ENCODE measurements at regions not wholly inside any gene's neighbourhood (a gene's known extent, or its start where the extent isn't known, plus 50 kb on each side); places are given as distances from the start of the nearest gene placed in this dataset.
A peak's percentile ranks its signal among the peaks of the same experiment; 100 is the strongest.
"Not testable (repeated sequence)": the region's sequence is repeated elsewhere in the genome, so short reads cannot be mapped to it uniquely, and the experiment has no call there.

DNA sequence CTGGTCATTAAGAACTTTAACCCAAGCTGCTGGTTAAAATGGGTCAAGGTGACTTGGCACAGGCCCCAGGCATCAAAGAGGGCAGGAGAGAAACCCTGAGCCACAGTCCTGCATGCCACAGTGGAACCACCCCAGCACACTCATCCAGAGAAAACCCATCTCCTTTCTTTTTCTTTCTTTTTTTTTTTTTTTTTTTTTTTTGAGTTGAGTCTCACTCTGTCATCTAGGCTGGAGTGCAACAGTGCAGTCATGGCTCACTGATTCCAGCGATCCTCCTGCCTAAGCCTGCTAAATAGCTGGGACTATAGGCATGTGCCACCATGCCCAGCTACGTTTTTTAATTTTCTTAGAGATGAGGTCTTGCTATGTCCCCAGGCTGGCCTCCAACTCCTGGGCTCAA is 109.2 kb upstream of the RAB4A start:
- Mint-ChIP-seq H3K4me1 (ENCODE audit: low read depth) (peaks cover 22% of the 10 kb centered on the region), H3K4me3 (no peak overlapping the region), H3K27me3 (peaks cover 3% of the 10 kb centered on the region), H3K27ac (no peak overlapping the region), H3K9me3 (no peaks in the 10 kb centered on the region), H3K36me3 (ENCODE audit: low read depth) (no peaks in the 10 kb centered on the region)

DNA sequence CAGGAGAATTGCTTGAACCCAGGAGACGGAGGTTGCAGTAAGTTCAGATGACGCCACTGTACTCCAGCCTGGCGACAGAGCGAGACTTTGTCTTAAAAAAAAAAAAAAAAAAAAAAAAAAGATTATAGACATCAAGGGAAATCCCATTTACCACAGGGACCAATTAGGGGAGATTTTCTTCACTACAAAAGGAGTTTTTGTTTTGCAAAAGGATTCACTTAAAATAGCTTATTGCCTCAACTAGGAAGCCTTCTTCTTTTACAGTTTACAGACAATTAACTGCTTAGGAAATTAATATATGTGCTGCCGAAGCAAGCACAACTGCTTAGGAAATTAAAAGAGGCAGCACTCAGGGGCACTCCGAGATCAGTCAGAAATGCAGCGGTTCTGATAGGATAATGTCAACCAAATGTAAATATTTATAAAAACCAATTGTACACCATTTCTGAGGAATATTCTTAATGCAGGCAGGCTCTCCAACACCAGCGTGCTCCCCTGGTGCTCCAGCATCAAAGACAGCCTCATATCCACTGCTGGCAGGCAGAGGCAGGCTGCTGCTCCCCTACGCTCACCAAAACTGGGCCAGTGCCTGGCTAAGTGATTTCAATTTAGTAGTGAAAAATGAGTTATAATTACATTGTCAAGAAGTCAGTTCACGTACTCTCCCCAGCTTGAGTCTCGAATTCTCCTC is 107.9 kb upstream of the RAB4A start:
- Mint-ChIP-seq H3K36me3 (ENCODE audit: low read depth) (no peaks in the 10 kb centered on the region), H3K4me1 (ENCODE audit: low read depth) (peaks cover 22% of the 10 kb centered on the region), H3K9me3 (no peaks in the 10 kb centered on the region), H3K4me3 (no peak overlapping the region), H3K27me3 (peaks cover 3% of the 10 kb centered on the region), H3K27ac (no peak overlapping the region)

DNA sequence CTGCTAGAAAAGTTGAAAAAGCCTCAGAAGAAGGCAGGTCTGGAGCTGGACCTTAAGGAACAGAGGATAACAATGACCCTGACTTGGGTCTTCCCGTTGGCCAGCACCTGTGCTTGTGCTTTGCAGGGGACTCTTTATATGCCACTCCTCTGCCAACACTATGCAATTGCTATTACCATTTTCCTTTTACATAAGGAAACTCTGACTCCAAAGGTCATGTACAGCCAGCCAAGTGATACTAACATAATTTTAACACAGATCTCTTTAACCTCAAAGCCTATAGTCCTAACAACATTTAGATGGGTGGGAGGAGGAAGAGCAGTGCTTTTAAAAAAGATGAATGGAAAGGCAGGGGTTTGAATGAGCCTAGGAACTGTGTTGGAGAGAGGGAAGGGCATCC is 106.6 kb upstream of the RAB4A start:
- H3K36me3 Mint-ChIP-seq (ENCODE audit: low read depth) = no peaks in the 10 kb centered on the region
- H3K27me3 Mint-ChIP-seq = peaks cover 3% of the 10 kb centered on the region
- H3K9me3 Mint-ChIP-seq = no peaks in the 10 kb centered on the region
- H3K4me1 Mint-ChIP-seq (ENCODE audit: low read depth) = peaks cover 22% of the 10 kb centered on the region
- H3K27ac Mint-ChIP-seq = peak overlapping the region; percentile 93
- H3K4me3 Mint-ChIP-seq = no peak overlapping the region

DNA sequence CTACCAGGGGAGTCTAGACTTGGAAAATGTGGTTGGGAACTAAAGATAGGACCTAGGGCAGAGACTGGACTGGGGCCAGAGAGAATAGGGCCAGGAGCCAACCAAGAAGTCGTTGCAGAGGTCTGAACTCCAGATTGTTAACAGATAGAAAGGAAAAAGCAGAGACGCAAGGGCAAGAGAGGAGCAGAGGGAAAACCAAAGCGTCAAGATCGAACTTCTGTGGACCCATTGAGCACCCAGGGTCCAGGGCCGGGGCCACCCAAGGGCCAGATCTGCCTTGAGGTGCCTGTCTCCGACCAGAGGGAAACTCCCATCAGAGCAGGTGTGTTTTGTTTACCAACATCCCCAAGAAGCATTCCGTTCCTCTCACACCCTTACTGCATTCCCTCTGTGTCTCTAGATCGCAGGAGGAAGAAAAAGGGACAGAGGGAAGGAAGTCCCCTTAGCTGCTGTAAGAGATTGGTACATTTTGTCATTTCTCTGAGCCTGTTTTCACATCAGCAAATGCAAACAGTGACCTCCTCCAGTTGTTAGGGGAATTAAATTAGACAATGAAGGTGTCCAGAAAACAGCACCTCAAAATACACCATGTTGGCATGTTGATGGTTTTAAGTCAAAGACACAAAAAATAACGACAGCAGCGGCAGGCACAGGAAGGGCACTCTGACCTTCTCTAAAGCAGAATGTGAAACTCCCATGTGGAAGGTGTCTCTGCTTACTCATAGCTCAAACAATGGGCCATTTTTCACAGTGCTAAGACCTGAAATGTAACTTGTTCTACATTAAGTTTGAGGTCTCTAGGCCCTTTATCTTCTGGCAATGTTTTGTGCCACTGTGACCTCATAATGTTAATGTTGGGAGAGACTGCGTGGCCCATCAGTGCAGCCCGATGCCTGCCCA is 105.8 kb upstream of the RAB4A start:
- no peaks in the 10 kb centered on the region for H3K36me3 Mint-ChIP-seq (ENCODE audit: low read depth)
- H3K27ac Mint-ChIP-seq = peak overlapping the region; percentile 93
- H3K27me3 Mint-ChIP-seq = peaks cover 3% of the 10 kb centered on the region
- H3K4me1 Mint-ChIP-seq (ENCODE audit: low read depth) = peaks cover 22% of the 10 kb centered on the region
- H3K4me3 Mint-ChIP-seq = no peak overlapping the region
- H3K9me3 Mint-ChIP-seq = no peaks in the 10 kb centered on the region

DNA sequence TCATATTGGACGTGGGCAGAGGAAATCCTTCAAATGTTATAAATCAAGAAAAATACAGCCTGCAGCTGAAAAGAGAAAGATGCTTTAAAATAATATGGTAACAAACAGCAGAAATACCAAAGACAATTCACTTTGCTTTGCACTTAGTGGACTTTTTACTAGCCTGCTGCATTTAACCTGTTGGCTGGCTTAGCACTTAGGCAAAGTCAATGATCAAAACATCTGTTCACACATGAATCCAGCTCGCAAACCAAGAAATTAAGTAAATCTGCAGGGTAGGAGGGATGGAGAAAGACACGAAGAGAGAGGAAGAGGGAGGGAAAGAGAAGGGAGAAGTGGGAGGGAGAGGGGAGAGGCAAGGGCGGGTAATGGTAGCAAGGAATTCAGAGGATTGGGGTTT is 103.6 kb upstream of the RAB4A start:
- Mint-ChIP-seq H3K36me3 (ENCODE audit: low read depth) (no peaks in the 10 kb centered on the region), H3K27me3 (peaks cover 3% of the 10 kb centered on the region), H3K27ac (no peak overlapping the region), H3K4me1 (ENCODE audit: low read depth) (peaks cover 22% of the 10 kb centered on the region), H3K9me3 (no peaks in the 10 kb centered on the region), H3K4me3 (no peak overlapping the region)

DNA sequence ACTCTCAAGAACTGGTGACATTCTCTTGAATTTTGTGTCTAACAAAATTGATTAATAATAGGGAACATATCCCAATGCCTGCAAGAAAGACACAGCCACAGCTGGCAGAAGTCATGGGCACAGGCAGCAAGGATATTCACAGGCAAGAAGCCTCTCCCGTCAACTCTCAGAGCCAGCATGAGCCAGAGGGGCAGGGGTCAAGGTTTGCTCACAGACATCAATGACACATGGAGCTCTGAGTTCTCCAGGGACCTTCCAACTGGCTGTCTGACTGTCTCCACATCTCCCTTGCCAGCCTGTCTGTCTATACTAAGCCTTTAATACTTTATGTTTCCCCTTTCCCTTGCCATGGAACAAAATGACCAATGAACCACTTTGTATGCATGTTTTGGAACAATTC is 101.5 kb upstream of the RAB4A start:
- H3K27me3 Mint-ChIP-seq = no peaks in the 10 kb centered on the region
- H3K4me1 Mint-ChIP-seq (ENCODE audit: low read depth) = peaks cover 17% of the 10 kb centered on the region
- no peaks in the 10 kb centered on the region for H3K9me3 Mint-ChIP-seq
- no peak overlapping the region for H3K4me3 Mint-ChIP-seq
- no peaks in the 10 kb centered on the region for H3K36me3 Mint-ChIP-seq (ENCODE audit: low read depth)
- no peak overlapping the region for H3K27ac Mint-ChIP-seq

DNA sequence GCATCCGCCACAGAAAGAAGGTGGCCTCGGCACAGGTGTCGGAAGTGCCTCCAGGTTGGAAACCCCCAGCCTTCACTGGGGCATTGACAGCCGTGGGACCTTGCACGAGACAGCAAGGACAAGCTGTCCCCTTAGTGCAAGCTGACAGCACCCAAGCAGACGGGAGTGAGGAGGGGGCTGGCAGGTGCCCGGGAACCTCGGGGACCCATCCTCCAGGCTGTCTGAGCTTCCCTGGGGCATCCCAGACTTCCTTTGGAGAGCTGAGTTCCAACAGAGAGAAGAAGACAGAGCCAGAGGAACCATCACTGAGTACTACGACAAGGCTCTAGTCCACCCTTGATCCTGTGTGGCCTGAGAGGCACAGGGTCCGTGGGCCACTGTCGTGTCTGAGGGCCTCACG is 100.6 kb upstream of the RAB4A start:
- Mint-ChIP-seq H3K27me3 (no peaks in the 10 kb centered on the region), H3K4me1 (ENCODE audit: low read depth) (peaks cover 8% of the 10 kb centered on the region), H3K4me3 (no peak overlapping the region), H3K9me3 (no peaks in the 10 kb centered on the region), H3K36me3 (ENCODE audit: low read depth) (no peaks in the 10 kb centered on the region), H3K27ac (no peak overlapping the region)

DNA sequence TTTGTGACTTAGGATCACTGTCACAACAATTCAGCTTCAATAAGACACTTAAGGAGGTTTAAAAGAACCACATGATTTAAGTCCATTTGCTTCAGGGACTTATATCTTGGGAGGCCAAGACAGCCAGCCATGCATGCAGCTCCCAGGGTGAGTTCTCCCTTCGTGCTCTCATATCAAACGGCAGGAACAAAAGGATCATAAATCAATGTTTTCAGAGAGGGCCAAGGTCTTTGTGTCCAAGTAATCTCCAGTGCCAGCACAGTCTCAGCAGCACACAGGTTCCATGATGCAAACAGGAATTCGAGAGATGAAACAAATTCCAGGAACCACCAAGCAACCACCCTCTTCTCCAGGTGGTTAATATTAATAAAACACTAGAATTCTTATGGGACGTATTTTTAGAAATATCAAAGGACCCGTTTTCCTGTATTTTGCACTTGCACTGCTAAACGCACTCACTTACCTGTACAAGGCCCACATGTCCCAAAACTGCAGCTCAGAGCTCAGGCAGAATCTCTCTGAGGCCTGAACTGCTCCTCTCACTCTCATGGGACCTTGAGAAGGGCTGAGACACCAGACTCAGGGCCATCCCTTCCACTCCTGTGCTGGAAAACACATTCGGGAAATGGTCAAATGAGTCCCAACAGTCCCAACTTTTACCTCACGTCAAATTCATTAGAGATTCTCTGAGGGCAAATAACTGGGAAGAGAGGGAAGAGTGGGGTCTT is 100.0 kb upstream of the RAB4A start:
- Mint-ChIP-seq H3K9me3 (no peaks in the 10 kb centered on the region), H3K36me3 (ENCODE audit: low read depth) (no peaks in the 10 kb centered on the region), H3K4me1 (ENCODE audit: low read depth) (peaks cover 2% of the 10 kb centered on the region), H3K27me3 (no peaks in the 10 kb centered on the region), H3K27ac (no peak overlapping the region), H3K4me3 (no peak overlapping the region)

DNA sequence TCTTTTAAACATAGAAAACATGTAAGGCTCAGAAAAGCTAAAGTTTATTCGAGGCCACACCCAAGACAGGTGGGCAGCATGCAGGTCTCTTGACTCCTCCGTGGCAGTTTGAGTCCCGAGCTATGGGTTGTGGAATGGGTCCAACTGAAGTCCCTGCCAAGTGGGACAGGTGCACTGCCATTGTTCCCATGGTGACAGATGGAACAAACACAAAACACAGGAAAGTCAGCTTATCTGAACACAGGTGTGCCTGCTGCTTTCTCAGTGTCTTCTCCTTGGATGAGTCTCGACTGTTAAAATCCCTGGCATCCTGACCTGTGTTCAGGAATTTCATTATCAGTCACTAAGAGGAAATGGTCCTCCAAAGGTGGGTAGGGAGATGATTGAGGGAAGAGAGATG is 99.0 kb upstream of the RAB4A start:
- Mint-ChIP-seq H3K9me3 (no peaks in the 10 kb centered on the region), H3K27ac (no peak overlapping the region), H3K4me3 (no peak overlapping the region), H3K4me1 (ENCODE audit: low read depth) (no peaks in the 10 kb centered on the region), H3K36me3 (ENCODE audit: low read depth) (no peaks in the 10 kb centered on the region), H3K27me3 (no peaks in the 10 kb centered on the region)

DNA sequence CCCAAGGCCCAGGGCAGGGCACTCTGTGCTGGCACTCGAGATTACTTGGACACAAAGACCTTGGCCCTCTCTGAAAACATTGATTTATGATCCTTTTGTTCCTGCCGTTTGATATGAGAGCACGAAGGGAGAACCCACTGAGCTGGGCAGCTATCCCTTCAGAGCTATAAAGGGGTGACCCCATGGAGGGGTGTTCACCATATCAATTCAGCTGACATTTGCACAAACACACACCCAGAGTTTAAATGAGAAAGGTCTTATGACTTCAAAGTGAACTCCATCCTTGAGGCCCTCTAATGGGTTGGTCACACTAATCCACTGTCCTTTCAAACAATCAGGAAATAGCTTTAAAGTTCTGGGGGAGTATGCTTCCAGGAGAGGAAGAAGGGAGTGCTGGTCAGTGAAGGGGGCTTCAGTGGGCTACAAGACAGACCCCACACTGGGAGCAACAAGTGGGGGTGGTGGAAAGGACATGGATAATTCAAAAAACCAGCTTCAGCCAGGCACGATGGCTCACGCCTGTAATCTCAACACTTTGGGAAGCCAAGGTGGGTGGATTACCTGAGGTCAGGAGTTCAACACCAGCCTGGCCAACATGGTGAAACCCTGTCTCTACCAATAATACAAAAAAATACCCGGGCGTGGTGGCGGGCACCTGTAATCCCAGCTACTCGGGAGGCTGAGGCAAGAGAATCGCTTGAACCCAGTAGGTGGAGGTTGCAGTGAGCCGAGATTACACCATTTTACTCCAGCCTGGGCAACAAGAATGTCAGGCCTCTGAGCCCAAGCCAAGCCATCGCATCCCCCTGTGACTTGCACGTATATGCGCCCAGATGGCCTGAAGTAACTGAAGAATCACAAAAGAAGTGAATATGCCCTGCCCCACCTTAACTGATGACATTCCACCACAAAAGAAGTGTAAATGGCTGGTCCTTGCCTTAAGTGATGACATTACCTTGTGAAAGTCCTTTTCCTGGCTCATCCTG is 97.1 kb upstream of the RAB4A start:
- H3K27ac Mint-ChIP-seq; H3K27me3 Mint-ChIP-seq; H3K9me3 Mint-ChIP-seq; H3K36me3 Mint-ChIP-seq (ENCODE audit: low read depth); H3K4me1 Mint-ChIP-seq (ENCODE audit: low read depth); H3K4me3 Mint-ChIP-seq: not testable (repeated sequence)

DNA sequence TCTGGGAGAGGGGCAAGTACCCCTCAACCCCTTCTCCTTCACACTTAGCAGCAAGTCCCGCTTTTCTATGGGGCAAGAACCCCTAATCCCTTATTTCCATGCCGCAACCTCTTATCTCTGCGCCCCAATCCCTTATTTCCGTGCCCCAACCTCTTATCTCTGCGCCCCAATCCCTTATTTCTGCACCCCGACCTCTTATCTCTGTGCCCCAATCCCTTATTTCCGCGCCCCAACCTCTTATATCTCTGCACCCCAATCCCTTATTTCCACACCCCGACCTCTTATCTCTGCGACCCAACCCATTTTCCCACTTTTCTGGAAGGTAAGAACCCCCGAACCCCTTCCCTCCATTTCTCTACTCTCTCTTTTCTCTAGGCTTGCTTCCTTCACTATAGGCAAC is 95.6 kb upstream of the RAB4A start:
- H3K36me3 Mint-ChIP-seq (ENCODE audit: low read depth); H3K27ac Mint-ChIP-seq; H3K4me1 Mint-ChIP-seq (ENCODE audit: low read depth); H3K27me3 Mint-ChIP-seq; H3K9me3 Mint-ChIP-seq; H3K4me3 Mint-ChIP-seq: not testable (repeated sequence)

DNA sequence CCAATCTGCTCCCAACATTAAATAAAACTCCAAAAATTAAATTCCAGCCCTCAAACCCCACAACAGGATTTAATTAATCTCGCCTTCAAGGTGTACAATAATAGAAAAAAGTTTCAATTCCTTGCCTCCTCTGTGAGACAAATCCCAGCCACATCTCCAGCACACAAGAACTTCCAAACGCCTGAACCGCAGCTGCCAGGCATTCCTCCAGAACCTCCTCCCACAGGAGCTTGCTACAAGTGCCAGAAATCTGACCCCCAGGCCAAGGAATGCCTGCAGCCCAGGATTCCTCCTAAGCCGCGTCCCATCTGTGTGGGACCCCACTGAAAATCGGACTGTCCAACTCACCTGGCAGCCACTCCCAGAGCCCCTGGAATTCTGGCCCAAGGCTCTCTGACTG is 94.5 kb upstream of the RAB4A start:
- H3K27me3 Mint-ChIP-seq; H3K4me3 Mint-ChIP-seq; H3K9me3 Mint-ChIP-seq; H3K27ac Mint-ChIP-seq; H3K4me1 Mint-ChIP-seq (ENCODE audit: low read depth); H3K36me3 Mint-ChIP-seq (ENCODE audit: low read depth): not testable (repeated sequence)

DNA sequence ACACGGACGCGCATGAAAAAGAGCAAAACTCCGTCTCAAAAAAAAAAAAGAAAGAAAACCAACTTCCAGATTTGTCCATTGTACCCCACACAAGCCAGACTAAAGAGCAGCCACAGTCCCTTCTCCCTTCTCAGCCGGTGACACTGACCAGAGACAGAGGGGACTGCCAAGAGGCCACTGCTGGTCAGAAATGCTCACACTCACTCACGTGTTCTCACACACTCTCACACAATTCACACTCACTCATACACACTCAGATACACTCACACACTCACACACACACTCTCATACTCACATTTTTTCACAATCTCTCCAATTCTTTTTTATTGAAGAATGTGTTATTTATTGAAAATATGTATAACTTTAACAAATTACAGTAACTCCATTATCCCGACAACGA is 90.8 kb upstream of the RAB4A start:
- no peaks in the 10 kb centered on the region for H3K36me3 Mint-ChIP-seq (ENCODE audit: low read depth)
- H3K4me1 Mint-ChIP-seq (ENCODE audit: low read depth) = no peaks in the 10 kb centered on the region
- no peak overlapping the region for H3K27ac Mint-ChIP-seq
- H3K4me3 Mint-ChIP-seq = no peak overlapping the region
- H3K27me3 Mint-ChIP-seq = no peaks in the 10 kb centered on the region
- no peaks in the 10 kb centered on the region for H3K9me3 Mint-ChIP-seq

DNA sequence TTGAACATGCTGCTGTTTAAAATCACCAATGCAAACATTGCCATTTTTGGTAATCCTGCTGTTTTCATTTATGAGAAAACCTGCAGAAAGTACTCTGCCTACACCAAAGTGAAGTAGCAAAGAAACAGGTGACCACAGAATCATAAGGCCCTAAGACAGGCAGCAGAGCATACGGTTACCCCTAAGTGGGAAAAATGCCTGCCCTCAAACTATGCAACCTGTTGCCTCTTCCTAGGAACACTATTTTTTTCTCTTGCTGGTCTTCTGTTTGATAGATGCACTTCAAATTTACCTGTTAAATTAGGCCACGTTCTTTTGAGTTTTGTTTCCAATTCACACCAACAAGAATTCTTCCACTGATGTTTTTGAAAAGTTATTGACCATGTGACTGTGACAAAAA is 89.5 kb upstream of the RAB4A start:
- no peaks in the 10 kb centered on the region for H3K27me3 Mint-ChIP-seq
- no peaks in the 10 kb centered on the region for H3K36me3 Mint-ChIP-seq (ENCODE audit: low read depth)
- H3K4me1 Mint-ChIP-seq (ENCODE audit: low read depth) = no peaks in the 10 kb centered on the region
- H3K27ac Mint-ChIP-seq = no peak overlapping the region
- no peak overlapping the region for H3K4me3 Mint-ChIP-seq
- H3K9me3 Mint-ChIP-seq = no peaks in the 10 kb centered on the region
